ENCODE measurements at regions not wholly inside any gene's neighbourhood (a gene's known extent, or its start where the extent isn't known, plus 50 kb on each side); places are given as distances from the start of the nearest gene placed in this dataset.
"Not testable (repeated sequence)": the region's sequence is repeated elsewhere in the genome, so short reads cannot be mapped to it uniquely, and the experiment has no call there.

- H3K4me3 ChIP-seq: no peak overlapping the region
- TF ChIP-seq POLR2A (IDR thresholded peaks at IDR 0.05) (no peak), POLR2AphosphoS5 (IDR thresholded peaks at IDR 0.05) (no peak), EP300 (IDR thresholded peaks at IDR 0.05) (no peak)
- TF ChIP-seq, protein P1, sequence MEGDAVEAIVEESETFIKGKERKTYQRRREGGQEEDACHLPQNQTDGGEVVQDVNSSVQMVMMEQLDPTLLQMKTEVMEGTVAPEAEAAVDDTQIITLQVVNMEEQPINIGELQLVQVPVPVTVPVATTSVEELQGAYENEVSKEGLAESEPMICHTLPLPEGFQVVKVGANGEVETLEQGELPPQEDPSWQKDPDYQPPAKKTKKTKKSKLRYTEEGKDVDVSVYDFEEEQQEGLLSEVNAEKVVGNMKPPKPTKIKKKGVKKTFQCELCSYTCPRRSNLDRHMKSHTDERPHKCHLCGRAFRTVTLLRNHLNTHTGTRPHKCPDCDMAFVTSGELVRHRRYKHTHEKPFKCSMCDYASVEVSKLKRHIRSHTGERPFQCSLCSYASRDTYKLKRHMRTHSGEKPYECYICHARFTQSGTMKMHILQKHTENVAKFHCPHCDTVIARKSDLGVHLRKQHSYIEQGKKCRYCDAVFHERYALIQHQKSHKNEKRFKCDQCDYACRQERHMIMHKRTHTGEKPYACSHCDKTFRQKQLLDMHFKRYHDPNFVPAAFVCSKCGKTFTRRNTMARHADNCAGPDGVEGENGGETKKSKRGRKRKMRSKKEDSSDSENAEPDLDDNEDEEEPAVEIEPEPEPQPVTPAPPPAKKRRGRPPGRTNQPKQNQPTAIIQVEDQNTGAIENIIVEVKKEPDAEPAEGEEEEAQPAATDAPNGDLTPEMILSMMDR (IDR thresholded peaks at IDR 0.05): no peak
- no peak overlapping the region for H3K27ac ChIP-seq
- intact Hi-C loops (cut with DNase I; ENCODE audit: low total_unique reads): no loop called here
- peaks cover 0 to 6% (median 3%) of the 10 kb centered on the region in 4 donors for H3K4me1 ChIP-seq
- H3K36me3 ChIP-seq: no peaks in the 10 kb centered on the region
- H3K9me3 ChIP-seq: no peaks in the 10 kb centered on the region
- WGBS, 5 donors: 74 to 93% (median 84%) methylated on average over 3 of the region's 3 CpGs
- no peak for DNase-seq
- H3K27me3 ChIP-seq: no peaks in the 10 kb centered on the region
Measured at GRCh38 chr5:142211918-142212317, 103.3 kb downstream of the NDFIP1 start.

DNA sequence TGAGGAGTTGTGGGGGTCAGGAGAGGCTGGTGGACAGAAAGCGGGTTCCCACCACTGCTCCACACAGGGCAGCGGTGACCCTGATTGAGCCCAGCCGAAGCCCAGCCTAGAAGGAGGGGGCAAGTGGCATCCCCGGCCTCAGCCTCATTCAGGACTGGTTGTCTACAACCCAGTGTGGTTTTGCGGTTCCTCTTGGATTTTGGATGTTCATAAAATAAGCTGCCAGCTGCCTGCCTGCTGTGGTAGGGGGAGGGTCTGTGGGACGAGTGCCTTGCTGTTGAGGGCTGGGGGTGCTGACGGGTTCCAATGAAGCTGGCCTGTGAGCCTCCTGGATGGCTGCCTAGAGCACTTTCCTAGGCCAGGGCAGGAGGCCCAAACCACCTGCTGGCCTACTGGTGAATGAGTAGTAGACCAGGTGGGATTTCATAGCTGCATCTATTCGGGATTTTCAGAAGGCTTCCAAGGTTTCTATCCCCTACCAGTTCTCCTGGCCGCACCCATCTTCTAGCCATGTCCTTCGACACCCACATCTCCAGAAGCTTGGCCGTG, 102.4 kb downstream of the NDFIP1 start:
- H3K36me3 ChIP-seq: no peaks in the 10 kb centered on the region
- WGBS, 5 donors: 86 to 96% (median 95%) methylated on average over 10 to 11 of the region's 11 CpGs
- DNase-seq: no peak
- intact Hi-C loops (cut with DNase I; ENCODE audit: low total_unique reads): no loop called here
- H3K9me3 ChIP-seq: no peaks in the 10 kb centered on the region
- H3K4me3 ChIP-seq: no peak overlapping the region
- H3K27me3 ChIP-seq: no peaks in the 10 kb centered on the region
- H3K4me1 ChIP-seq: no peaks in the 10 kb centered on the region
- no peak overlapping the region for H3K27ac ChIP-seq
- TF ChIP-seq POLR2A (IDR thresholded peaks at IDR 0.05) (no peak), EP300 (IDR thresholded peaks at IDR 0.05) (no peak), POLR2AphosphoS5 (IDR thresholded peaks at IDR 0.05) (no peak)
- TF ChIP-seq, protein P1 (IDR thresholded peaks at IDR 0.05): no peak

DNA sequence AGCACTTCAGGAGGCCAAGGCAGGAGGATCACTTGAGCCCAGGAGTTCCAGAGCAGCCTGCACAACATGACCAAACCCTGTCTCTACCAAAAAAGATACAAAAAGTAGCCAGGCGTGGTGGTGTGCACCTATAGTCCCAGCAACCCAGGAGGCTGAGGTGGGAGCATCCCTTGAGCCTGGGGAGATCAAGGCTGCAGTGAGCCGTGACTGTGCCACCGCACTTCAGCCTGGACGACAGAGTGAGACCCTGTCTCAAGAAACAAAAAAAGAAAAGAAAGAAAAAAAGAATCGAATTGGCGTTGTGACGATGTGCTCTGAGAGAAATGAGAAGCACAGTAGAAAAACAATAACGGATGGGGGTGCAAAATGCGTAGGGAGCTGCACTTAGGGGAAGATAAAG, 101.4 kb downstream of the NDFIP1 start:
- H3K27ac ChIP-seq: no peak overlapping the region
- H3K4me1 ChIP-seq: no peaks in the 10 kb centered on the region
- intact Hi-C loops (cut with DNase I; ENCODE audit: low total_unique reads): no loop called here
- WGBS, 5 donors: 93 to 97% (median 94%) methylated on average over 9 of the region's 9 CpGs
- H3K36me3 ChIP-seq: no peaks in the 10 kb centered on the region
- H3K27me3 ChIP-seq: no peaks in the 10 kb centered on the region
- no peak overlapping the region for H3K4me3 ChIP-seq
- no peak for DNase-seq
- H3K9me3 ChIP-seq: no peaks in the 10 kb centered on the region
- TF ChIP-seq POLR2AphosphoS5 (IDR thresholded peaks at IDR 0.05): no peak
- TF ChIP-seq, protein P1 (IDR thresholded peaks at IDR 0.05): no peak
- no peak for TF ChIP-seq POLR2A (IDR thresholded peaks at IDR 0.05)

- Histone ChIP-seq H3K27me3 (no peaks in the 10 kb centered on the region), H3K9me3 (no peaks in the 10 kb centered on the region), H3K36me3 (no peaks in the 10 kb centered on the region), H3K4me1 (no peaks in the 10 kb centered on the region), H3K27ac (no peak overlapping the region), H3K4me3 (no peak overlapping the region)
- WGBS, 5 donors: 80 to 90% (median 85%) methylated on average over 8 of the region's 8 CpGs
- intact Hi-C loops (cut with DNase I; ENCODE audit: low total_unique reads): no loop called here
- no peak for DNase-seq
- TF ChIP-seq, protein P1 (IDR thresholded peaks at IDR 0.05): no peak
- TF ChIP-seq EP300 (IDR thresholded peaks at IDR 0.05) (no peak), POLR2AphosphoS5 (IDR thresholded peaks at IDR 0.05) (no peak), POLR2A (IDR thresholded peaks at IDR 0.05) (no peak)
Measured at GRCh38 chr5:142208777-142209312, 100.3 kb downstream of the NDFIP1 start.

DNA sequence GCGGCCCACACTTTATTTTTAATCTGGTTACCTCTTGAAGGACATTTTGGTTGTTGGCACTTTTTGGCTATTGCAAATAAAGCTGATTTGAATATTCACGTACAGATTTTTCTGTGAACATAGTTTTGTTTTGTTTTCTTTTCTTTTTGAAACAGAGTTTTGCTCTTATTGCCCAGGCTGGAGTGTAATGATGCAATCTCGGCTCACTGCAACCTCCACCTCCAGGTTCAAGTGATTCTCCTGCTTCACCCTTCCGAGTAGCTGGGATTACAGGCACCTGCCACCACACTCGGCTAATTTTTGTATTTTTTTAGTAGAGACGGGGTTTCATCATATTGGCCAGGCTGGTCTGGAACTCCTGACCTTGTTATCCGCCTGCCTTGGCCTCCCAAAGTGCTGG, 99.7 kb downstream of the NDFIP1 start:
- intact Hi-C loops (cut with DNase I; ENCODE audit: low total_unique reads); H3K36me3 ChIP-seq; H3K9me3 ChIP-seq; H3K27ac ChIP-seq; DNase-seq; H3K4me3 ChIP-seq; H3K27me3 ChIP-seq; H3K4me1 ChIP-seq: not testable (repeated sequence)
- 85 to 95% (median 86%) methylated on average over 7 of the region's 7 CpGs for WGBS, 5 donors

Data from stomach (tissue), 8 donors.